Ascending aorta (tissue), 2 donors: ENCODE measurements at regions not wholly inside any gene's neighbourhood (a gene's known extent, or its start where the extent isn't known, plus 50 kb on each side); places are given as distances from the start of the nearest gene placed in this dataset.

Experiments used
- DNase-seq, 2 donors: peaks; one replicate each; pipeline ENCODE4 v3.0.0-alpha.2; 2019; ENCODE audit warnings: low spot score in 2 of 2
- H3K27ac ChIP-seq, 2 donors: fragments of 200-600 bp; sonication (generic); one replicate each; pipeline ENCODE4 v1.5.1; 2016 to 2017; ENCODE audit warnings: mild to moderate bottlenecking in 1 of 2
- H3K27me3 ChIP-seq: fragments of 200-600 bp; sonication (generic); one replicate; pipeline ENCODE4 v1.5.1; 2017
- H3K36me3 ChIP-seq, 2 donors: fragments of 200-600 bp; sonication (generic); one replicate each; pipeline ENCODE4 v1.5.1; 2016
- H3K4me1 ChIP-seq, 2 donors: fragments of 200-600 bp; sonication (generic); one replicate each; pipeline ENCODE4 v1.5.1; 2016 to 2017; ENCODE audit warnings: mild to moderate bottlenecking in 1 of 2
- H3K4me3 ChIP-seq, 2 donors: fragments of 200-600 bp; sonication (generic); one replicate each; pipeline ENCODE4 v1.5.1; 2016 to 2017; ENCODE audit warnings: mild to moderate bottlenecking in 1 of 2
- H3K9me3 ChIP-seq, 2 donors: fragments of 200-600 bp; sonication (generic); one replicate each; pipeline ENCODE4 v1.5.1; 2016
- CTCF ChIP-seq, 3 experiments: fragments of 200-600 bp in 2 of 3; fragments of 450-650 bp in 1 of 3; sonication (generic) in 2 of 3; IDR thresholded peaks; one replicate each; pipeline ENCODE4 v1.5.1; 2016 to 2019; ENCODE audit warnings: antibody characterized with exemption in 3 of 3, mild to moderate bottlenecking in 1 of 3, moderate library complexity in 1 of 3
- intact Hi-C: fragments of 100-400 bp; cut with DNase I; formaldehyde crosslinking; loops from one replicate; pipeline ENCODE4 v1.15.1; 2023

GRCh38 chr4:171644430-171645057 lies 168.7 kb upstream of the GALNTL6 start:
- no peaks in the 10 kb centered on the region for H3K27me3 ChIP-seq
- no peaks in the 10 kb centered on the region for H3K9me3 ChIP-seq
- no peaks in the 10 kb centered on the region for H3K36me3 ChIP-seq
- no peak for TF ChIP-seq CTCF (IDR thresholded peaks at IDR 0.05)
- no peak for DNase-seq
- no peaks in the 10 kb centered on the region for H3K4me1 ChIP-seq
- no peak overlapping the region for H3K4me3 ChIP-seq
- intact Hi-C loops: no loop called here
- H3K27ac ChIP-seq: no peak overlapping the region

- TF ChIP-seq CTCF (IDR thresholded peaks at IDR 0.05): no peak
- no peaks in the 10 kb centered on the region for H3K9me3 ChIP-seq
- no peaks in the 10 kb centered on the region for H3K36me3 ChIP-seq
- intact Hi-C loops: no loop called here
- H3K4me1 ChIP-seq: peaks cover 0 to 4% of the 10 kb centered on the region in 2 donors
- H3K4me3 ChIP-seq: no peak overlapping the region
- no peak for DNase-seq
- no peaks in the 10 kb centered on the region for H3K27me3 ChIP-seq
- H3K27ac ChIP-seq: no peak overlapping the region
Observed at GRCh38 chr4:171639540-171639939, 173.7 kb upstream of the GALNTL6 start.

DNA sequence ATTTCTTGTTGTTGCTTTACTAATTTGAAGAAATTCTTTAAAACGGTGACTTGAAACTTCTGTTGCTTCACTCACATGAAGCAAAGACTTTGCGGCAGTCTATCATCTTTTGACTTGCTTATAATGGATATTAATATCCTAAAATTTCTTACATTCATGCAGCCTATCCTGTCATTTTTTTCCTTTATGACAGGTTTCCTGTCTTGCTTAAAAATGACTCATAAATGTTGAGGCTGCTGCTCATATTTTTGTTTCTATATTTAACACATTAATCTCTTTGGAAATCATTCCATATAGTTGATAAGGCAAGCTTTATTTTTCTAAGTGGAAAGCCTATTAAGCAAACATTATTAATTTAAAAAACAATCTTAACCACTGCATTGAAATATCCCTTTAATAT lies 176.6 kb upstream of the GALNTL6 start:
- DNase-seq: no peak
- no peak overlapping the region for H3K4me3 ChIP-seq
- intact Hi-C loops: no loop called here

GRCh38 chr4:171629737-171630136 lies 183.5 kb upstream of the GALNTL6 start:
- H3K27ac ChIP-seq: no peak overlapping the region
- H3K4me1 ChIP-seq: no peaks in the 10 kb centered on the region
- H3K4me3 ChIP-seq: no peak overlapping the region
- H3K27me3 ChIP-seq: no peaks in the 10 kb centered on the region
- TF ChIP-seq CTCF (IDR thresholded peaks at IDR 0.05): no peak
- no peaks in the 10 kb centered on the region for H3K36me3 ChIP-seq
- no peaks in the 10 kb centered on the region for H3K9me3 ChIP-seq
- intact Hi-C loops: no loop called here
- DNase-seq: no peak

More for the DNA sequence above, 176.6 kb upstream of the GALNTL6 start:
- Histone ChIP-seq H3K27ac (no peak overlapping the region), H3K4me1 (peaks cover 0 to 4% of the 10 kb centered on the region in 2 donors), H3K36me3 (no peaks in the 10 kb centered on the region), H3K9me3 (no peaks in the 10 kb centered on the region), H3K27me3 (no peaks in the 10 kb centered on the region)
- no peak for TF ChIP-seq CTCF (IDR thresholded peaks at IDR 0.05)

DNA sequence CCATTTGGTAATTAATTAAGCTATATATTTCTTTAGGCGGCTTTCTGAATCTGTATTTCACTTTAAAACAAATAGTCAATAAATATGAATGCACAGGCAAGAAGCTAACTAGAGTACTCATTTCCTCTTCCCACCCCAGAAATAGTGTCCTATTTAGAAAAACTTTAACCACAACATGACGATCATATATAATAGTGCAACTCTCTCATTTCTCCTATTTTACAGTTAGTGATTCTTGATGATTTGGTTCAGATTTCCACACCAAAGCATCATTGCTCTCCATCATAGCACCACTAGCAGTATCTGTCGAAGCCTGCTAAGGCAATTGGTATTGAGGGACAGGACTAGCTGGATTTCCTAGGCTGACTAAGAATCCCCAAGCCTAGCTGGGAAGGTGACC lies 184.0 kb upstream of the GALNTL6 start:
- DNase-seq: no peak

More for the DNA sequence above, 184.0 kb upstream of the GALNTL6 start:
- intact Hi-C loops: no loop called here
- Histone ChIP-seq H3K9me3 (no peaks in the 10 kb centered on the region), H3K4me3 (no peak overlapping the region), H3K27me3 (no peaks in the 10 kb centered on the region), H3K4me1 (no peaks in the 10 kb centered on the region), H3K27ac (no peak overlapping the region), H3K36me3 (no peaks in the 10 kb centered on the region)
- TF ChIP-seq CTCF (IDR thresholded peaks at IDR 0.05): no peak
